Hindlimb muscle (tissue), 1 donor: ENCODE measurements at regions not wholly inside any gene's neighbourhood (a gene's known extent, or its start where the extent isn't known, plus 50 kb on each side); places are given as distances from the start of the nearest gene placed in this dataset.
"Not testable (repeated sequence)": the region's sequence is repeated elsewhere in the genome, so short reads cannot be mapped to it uniquely, and the experiment has no call there.

Experiments
- DNase-seq: peaks from one replicate; pipeline ENCODE4 v3.0.0-alpha.2; 2013

DNA sequence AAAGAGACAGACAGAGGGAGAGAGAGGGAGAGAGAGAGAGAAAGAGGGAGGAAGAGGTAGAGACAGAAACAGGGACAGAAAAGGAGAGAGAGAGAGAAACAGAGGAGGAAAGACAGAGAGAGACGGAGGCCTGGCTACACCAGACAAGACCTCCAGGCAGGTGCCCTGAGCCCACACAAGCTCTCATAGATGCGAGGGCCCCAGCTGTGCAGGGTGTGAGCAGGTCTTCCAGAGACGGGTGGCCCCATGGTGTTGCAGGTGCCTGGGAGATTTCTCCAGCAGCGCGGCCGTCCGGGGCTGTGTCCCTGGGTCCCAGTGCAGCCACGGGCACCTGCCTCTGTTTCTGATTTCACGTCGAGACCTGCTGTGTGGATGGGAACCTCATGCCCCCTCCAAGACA, 253.0 kb downstream of the SHOX start:
- DNase-seq: no peak

DNA sequence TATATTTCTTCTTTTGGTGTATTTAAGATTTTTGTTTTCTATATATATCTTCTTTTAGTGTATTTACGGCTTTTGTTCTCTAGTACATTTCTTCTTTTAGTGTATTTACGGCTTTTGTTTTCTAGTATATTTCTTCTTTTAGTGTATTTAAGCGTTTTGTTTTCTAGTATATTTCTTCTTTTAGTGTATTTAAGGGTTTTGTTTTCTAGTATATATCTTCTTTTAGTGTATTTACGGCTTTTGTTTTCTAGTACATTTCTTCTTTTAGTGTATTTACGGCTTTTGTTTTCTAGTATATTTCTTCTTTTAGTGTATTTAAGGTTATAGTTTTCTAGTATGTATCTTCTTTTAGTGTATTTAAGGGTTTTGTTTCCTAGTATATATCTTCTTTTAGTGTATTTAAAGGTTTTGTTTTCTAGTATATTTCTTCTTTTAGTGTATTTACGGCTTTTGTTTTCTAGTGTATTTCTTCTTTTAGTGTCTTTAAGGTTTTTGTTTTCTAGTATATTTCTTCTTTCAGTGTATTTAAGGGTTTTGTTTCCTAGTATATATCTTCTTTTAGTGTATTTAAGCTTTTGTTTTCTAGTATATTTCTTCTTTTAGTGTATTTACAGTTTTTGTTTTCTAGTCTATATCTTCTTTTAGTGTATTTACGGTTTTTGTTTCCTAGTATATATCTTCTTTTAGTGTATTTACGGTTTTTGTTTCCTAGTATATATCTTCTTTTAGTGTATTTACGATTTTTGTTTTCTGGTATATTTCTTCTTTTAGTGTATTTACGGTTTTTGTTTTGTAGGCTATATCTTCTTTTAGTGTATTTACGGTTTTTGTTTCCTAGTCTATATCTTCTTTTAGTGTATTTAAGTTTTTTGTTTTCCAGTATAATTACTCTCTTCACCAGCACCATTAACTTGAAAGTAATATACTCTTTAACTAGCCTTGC, 249.4 kb downstream of the SHOX start:
- DNase-seq: not testable (repeated sequence)

DNA sequence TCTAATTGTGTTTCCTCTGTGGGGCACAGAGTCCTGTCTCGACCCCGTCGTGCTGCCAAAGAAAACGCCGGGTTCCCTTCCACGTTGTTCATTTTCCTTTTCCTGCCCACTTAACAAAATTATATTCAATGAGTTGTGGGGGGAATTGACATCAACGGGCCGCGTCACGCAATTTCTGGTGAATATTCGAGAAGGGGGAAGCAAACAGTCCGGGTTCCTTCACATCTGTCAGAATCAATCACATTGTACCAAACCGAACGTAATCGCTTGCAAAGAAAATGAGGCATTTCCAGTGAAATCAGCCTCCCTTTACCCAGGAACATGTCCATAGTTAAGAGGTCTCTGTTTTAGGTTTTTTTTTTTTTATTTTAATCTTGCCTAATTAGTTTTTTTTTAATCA, 243.5 kb downstream of the SHOX start:
- no peak for DNase-seq

DNA sequence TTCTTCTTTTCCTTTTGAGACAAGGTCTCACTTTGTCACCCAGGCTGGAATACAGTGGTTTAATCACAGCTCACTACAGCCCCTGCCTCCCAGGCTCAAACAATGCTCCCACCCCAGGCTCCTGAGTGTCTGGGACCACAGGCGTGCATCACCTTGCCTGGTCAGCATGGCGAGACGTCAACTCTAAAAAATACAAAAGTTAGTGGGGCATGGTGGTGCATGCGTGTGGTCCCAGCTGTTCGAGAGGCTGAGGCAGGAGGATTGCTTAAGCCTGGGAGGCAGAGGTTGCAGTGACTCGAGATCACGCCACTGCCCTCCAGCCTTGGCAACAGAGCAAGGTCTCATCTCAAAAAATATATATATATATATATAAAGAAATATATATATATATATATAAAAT, 242.4 kb downstream of the SHOX start:
- no peak for DNase-seq

DNA sequence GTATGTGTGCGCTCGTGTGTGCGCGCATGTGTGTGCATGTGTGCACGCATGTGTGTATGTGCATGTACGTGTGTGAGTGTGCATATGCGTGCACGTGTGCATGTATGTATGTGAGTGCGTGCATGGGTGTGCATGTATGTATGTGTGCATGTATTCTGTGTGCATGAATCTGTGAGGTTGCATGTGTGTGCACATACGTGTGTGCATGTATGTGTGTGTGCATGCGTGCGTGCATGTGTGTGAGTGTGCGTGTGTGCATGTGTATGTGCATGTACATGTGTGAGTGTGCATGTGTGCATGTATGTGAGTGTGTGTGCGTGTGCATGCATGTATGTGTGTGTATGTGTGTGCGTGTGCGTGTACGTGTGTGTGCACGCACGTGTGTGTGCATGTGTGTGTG, 241.5 kb downstream of the SHOX start:
- no peak for DNase-seq

DNA sequence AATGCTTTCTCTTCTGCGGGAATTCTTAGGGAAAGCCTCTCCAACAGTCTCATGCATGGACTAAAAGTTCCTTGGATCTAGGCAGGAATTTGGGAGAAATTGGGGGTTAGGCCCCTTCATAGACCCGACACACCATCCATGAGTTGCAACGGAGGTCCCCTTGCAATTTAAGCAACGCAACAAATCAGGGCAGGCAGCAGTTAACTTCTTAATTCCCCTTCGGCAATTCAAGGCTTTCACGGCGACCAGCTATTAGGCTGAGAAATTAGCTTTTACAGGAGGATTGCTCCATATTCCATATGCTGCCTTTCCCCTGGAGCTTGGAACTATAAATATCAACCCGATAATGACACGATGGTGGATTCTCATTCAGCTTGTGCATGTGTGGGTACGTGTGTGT, 241.0 kb downstream of the SHOX start:
- no peak for DNase-seq

DNA sequence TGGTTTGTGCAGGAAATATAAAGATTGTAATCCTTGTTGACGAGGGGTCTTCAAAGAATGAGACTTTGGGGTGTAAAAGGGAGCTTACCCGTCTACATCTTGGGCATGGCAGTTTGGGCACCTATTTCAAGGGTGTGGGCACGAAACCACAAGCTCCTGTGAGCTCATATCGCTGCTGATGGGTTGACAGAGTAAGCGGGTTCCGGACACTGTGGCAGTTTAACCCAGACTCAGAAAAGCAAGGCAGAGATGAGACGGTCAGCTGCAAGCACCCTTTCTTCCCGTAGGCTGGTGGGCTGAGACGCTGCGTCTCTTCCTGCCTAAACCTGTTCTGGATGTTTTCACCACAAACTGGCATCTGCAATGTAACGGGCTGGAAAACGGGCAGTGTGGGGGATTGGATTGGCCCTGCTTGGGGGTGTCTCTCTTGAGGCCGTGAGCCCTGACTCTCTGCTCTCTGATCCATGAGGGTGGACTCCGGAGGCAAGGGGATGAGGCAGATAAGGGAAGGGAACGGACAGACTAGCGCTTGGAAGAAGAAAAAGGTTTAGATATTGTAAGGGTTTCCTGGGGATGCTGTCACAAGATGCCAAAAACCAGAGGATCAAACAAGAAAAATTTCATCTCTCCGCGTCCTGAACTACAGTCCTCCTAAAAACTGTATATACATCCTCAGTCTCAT, 237.5 kb downstream of the SHOX start:
- DNase-seq: no peak

DNA sequence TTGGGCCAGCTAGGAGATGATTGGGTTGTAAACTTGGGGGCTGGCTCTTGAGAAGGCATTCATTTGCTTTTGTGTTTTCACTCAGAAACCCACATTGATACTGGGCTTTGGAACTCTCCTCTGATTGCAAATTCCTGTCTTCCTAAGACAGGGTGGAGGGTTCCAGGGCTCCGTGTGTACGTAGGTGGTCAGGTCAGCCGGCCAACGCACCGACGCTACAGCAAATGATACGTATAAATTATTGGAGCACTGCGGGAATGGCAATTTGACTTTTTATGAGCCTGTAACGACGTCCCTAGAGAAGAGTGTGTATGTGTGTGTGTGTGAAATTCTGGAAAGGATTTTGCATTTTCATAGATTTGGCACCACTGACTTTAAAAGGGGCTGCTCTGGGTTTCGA, 236.9 kb downstream of the SHOX start:
- no peak for DNase-seq

DNA sequence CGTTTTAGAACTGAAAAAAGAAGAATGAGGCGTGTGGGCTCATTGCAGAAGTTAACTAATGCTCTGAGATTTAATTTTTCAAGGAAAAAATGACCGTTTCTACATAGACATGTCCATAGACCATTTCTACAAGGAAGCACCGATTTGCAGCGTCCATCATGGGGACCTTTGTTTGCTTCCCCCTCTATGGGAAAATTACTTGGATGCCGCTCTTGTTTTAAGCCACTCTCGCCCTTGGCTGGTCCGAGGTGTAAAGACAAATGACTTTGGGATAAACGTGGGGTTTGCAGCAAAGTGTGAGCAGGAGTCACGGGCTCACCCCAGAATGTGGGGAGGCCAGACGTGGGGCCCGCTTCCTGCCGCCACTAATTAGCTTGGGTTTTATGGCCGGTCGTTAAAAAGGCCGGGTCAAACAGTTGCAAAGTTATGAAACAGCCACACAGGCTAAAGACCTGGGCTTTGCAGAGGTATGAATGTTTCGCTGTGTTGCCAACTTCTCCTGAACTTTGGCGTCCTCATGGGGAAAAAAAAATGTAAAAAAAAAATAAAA, 235.9 kb downstream of the SHOX start:
- DNase-seq: no peak

DNA sequence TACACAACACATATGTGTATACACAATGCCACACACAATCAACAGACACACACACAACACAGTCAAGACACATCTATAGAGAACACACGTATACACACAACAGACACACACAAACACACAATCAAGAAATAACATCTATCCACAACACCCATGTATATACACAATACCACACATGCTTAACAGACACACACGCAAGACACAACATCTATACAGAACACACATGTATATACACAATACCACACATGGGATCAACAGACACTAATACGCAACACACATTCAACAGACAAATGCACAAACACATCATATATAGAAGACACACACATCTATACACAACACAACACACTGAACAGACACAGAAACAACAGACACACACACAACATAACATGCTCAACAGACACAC, 234.8 kb downstream of the SHOX start:
- DNase-seq: no peak

DNA sequence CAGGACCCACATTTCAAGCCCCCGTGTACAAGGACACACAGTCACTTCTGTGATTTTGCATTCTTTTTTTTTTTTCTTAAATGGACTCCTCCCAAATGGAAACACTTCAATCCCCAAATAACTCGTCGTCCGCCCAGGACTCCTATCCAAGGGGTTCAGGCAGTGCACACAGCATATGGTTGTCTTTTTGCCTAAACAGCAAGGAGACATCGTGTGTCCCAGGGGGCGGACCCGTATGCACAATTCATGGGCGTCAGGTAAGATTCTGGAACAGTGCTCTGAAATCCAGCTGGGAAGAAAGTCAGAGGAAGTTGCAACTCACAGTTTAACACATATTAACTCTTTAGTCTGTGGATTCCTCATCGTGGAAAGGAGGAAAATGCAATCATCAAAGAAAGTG, 231.3 kb downstream of the SHOX start:
- no peak for DNase-seq

DNA sequence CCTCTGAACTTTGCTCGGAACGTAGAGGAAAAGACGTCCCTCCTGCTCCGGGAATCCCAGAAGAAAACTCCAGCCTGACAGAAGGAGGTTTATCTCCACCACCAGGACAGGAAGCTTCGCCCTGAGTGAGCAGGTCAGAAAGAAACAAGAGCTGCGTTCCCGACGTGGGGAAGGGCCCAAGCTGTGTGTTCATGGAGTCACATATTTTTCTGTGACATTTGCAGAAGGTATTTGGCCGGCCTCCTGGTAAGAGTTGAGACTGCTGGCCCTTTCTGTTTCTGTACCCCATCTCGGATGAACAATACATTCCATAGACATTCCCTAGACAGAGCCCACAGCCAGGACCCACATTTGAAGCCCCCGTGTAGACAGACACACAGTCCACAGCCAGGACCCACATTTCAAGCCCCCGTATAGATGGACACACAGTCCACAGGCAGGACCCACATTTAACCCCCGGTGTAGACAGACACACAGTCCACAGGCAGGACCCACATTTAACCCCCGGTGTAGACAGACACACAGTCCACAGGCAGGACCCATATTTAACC, 230.8 kb downstream of the SHOX start:
- DNase-seq: no peak

DNA sequence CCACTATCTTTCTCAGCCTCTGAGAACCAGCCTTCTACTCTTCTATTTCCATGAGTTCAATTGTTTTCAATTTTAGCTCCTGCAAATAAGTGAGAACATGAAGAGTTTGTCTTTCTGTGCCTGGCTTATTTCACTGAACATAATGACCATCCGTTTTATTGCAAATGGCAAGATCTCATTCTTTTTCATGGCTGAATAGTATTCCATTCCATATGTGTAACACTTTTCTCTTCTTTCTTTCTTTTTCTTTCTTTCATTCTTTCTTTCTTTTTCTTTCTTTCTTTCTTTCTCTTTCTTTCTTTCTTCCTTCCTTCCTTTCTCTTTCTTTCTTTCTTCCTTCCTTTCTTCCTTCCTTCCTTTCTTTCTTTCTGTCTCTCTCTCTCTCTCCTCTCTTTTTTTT, 228.7 kb downstream of the SHOX start:
- DNase-seq: no peak

DNA sequence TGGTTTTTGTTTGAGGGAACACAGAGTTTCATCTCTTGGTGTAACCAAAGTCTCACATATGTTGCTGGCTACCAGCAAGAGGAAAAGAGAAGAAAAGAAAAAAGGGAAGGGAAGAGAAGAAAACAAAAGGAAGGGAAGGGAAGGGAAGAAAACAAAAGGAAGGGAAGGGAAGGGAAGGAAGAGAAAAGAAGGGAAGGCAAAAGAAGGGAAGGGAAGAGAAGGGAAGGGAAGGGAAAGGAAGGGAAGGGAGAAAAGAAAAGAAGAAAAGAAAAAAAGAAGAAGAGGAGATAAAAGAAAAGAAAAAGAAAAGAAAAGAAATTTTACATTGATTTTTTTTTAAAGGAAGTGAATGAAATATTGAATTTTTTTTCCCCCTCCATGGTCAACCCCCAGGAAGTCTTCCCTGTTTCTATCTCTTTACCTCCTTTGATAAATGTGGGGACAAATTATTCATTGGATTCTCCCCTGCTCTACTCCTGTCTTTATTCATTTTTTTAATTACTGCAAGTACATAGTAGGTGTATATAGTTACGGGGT, 228.0 kb downstream of the SHOX start:
- no peak for DNase-seq

DNA sequence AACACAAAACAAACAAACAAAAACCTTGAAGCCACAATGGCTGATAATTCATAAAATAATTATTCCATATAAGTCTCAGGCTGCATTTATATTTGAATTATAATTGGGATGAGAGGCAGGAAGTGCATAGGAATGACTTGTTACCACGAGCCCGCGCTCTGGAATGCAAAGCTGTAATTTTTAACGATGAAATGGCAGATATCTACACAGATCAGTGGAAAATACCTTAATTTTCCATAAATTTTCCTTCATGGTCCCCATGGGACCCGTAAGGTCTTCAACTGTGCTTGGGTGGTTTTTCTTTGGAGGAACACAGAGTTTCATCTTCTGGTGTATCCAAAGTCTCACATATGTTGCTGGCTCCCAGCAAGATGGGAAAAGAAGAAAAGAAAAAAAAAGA, 226.8 kb downstream of the SHOX start:
- DNase-seq: no peak

DNA sequence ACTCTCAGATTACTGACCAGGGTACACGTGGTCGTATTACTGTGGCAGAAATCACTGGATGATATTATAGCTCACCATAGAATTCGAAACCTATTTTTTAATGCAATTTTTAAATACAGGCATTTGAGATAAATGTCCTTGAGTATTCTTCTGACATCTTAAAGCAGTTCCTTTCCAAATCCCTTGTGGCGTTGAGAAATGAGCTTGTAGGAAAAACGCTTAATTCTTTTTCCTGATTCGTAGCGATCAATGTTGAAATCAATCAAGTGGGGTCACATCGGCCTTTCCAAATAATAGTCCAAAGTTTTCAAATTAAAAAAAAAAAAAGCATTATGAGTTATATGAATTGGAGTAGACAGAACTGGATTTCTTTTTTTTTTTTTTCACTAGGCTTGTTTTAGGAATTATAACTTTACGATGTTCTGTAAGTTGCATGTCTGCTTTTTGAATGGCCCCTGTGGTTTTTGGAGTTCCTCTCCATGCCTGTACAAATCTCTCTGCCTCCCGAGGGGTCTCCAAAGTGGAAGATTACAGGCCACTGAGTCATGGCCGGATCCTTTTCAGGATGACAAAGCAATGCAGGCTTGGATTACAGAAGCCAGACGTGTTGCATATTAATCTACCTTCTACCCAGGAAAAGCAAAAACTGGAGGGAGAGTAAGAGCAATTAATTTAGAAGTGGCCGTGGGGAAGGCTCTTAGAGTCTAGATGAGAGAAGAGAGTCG, 226.1 kb downstream of the SHOX start:
- DNase-seq: no peak

DNA sequence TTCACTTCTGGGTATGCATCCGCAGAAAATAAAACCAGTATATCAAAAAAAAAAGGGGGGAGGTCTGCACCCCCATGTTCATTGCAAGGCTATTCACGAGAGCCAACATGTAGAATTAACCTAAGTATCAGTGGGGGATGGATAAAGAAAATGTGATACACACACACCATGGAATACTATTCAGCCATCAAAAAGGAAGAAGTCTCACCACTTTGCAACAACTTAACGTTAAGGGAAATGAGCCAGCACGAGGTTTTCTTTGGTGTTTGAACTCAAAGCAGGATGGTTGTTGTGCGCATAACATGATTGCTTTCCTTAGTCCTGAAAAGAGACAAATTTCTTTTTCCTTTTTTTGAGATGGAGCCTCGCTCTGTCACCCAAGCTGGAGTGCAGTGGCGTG, 222.7 kb downstream of the SHOX start:
- no peak for DNase-seq

DNA sequence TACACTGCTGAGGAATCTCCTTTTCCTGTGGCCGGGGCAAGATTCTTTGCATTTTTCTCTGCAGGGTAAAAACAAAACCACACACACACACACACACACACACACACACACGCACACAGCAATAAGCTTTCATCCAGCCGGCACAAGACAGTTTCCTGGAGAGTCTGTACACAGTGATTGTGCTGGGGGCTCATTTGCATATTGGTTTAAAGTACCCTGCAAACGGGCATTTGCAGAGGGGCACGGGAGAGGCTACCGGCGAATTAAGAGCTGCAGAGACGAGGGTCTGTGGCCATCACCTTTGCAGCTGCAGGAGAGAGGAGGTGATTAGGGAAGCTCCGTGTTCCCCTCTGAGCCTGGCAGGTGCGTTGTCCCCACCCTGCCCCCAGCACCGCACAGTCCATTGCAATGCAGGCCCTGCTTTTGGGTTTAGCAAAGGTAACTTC, 219.9 kb downstream of the SHOX start:
- DNase-seq: no peak

DNA sequence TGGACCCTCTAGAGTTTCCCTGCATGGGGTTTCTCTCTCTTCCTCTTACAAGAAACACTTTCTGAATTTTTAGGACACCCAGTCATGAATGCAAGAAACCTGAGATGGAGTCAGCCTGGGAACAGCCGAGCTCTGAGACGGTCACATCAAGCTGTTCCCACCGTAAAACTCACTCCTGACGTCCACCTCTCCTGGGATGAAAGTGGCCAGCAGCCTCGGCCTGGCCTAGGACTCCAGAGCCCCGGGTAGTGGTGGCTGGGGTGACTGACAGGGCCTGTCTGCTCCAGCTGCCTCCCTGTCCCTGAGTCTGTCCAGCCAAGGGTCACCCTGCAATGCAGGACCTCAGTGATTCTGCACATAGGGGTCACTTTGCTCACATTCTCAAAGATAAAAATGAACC, 217.8 kb downstream of the SHOX start:
- no peak for DNase-seq

DNA sequence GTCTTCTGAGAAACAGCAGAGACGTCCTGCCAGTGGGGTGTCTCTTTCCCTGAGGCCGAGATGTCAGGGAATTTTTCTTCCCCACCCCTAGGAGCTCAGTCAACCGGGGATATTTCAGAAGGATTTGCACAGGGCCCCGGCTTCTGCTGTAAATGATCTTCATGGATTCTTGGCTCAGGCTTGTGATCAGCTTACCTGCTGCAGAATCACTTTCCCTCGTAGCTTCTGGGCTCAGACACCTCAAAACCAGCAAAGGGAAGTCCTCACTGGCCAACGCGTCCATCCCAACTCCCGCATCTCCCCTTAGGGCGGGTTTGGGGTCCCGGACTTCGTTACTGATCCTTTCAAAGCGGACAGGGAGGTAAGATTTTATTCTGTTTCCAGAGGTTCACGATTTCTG, 212.7 kb downstream of the SHOX start:
- DNase-seq: no peak

DNA sequence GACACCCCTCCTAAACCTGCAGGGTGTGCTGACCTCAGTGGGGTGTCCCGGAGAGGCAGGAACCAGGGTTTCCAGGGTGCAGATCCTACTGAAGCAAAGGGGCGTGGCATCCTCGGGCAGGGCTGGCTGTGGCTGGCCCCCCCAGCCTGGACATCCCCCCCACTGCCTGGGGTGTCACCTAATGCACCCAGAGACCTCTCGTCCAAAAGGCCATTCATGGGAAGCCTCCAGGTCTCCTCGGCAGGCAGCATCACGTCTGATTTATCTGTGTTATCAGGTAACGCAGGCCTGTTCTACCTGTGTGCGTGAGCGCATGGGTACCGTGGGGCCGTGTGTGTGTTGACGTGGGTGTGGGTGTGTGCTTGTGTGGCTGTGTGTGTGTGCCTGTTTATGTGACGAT, 210.0 kb downstream of the SHOX start:
- DNase-seq: no peak

DNA sequence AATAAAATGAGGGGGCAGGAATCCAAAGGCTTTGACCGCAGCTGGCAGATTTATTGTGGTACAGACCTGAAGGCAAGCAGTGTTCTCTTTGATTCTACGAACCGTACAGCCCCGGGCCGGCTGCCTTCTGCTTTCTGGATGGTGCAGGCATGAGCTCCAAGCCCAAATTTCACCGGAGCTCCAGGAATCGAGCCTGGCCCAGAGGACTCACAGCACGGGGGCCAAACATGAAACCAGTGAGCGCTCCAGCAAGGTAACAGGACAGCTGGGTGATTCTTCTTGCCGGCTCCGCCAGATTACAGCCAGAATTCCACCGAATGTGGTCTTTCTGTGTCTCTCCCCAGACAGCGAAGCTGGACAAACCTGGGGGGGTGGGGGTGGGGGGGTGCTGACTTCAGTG, 208.1 kb downstream of the SHOX start:
- DNase-seq: not testable (repeated sequence)

DNA sequence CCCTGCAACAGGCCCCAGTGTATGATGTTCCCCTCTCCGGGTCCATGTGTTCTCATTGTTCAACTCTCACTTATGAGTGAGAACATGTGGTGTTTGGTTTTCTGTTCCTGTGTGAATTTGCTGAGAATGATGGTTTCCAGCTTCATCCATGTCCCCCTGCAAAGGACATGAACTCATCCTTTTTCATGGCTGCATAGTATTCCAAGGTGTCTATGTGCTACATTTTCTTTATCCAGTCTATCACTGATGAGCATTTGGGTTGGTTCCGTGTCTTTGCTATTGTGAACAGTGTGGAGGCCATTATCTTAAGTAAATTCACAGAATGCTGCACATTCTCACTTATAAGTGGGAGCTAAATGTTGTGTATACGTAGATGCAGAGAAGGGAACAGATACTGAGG, 205.3 kb downstream of the SHOX start:
- not testable (repeated sequence) for DNase-seq
